ENCODE measurements at regions not wholly inside any gene's neighbourhood (a gene's known extent, or its start where the extent isn't known, plus 50 kb on each side); places are given as distances from the start of the nearest gene placed in this dataset.

DNA sequence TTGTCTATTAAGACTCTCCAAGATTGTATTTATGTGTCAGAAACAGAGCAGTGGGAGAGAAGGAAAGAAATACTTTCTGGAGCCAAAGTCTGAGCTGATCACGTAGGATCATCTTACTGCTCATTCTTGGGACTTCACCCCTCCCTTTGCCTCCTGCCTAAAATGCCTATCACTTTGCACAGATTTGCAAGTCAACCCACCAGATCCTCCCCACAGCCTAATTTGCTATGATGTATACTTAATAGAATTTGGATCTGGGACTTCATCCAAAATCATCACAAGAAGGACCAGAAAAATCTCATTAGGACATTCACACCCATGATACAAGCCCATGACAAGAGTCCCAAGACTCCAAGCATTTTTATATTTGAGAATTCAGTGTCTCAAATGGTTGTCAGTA, 290.2 kb downstream of the FBXW7 start:
- Histone ChIP-seq H3K9ac (ENCODE audit: extremely low read depth, insufficient read length, low read length) (no peak overlapping the region), H2AK5ac (ENCODE audit: insufficient read length, low read length) (no peak overlapping the region), H3K23ac (ENCODE audit: insufficient read length, low read depth, low read length) (no peak overlapping the region), H2BK20ac (ENCODE audit: low read depth, low read length, poor library complexity, severe bottlenecking) (no peak overlapping the region), H3T11ph (ENCODE audit: low read length) (no peak overlapping the region), H3K18ac (ENCODE audit: insufficient read length, low read depth, low read length) (no peak overlapping the region), H3K14ac (ENCODE audit: insufficient read depth, low read length) (no peak overlapping the region), H3K4me2 (ENCODE audit: insufficient read depth, insufficient read length, low read length) (no peak overlapping the region), H4K91ac (ENCODE audit: insufficient read length, low read depth, low read length) (no peak overlapping the region), H2BK120ac (ENCODE audit: low read depth, low read length, poor library complexity, severe bottlenecking) (no peak overlapping the region), H2BK5ac (ENCODE audit: insufficient read length, low read length) (no peak overlapping the region), H3K27ac (ENCODE audit: insufficient read length, low read depth, low read length) (no peak overlapping the region), H3K27me3 (ENCODE audit: insufficient read depth, low read length) (no peaks in the 10 kb centered on the region), H3K79me1 (ENCODE audit: insufficient read depth, low read depth, low read length, poor library complexity, severe bottlenecking) (no peaks in the 10 kb centered on the region), H2AFZ (ENCODE audit: low read length) (no peak overlapping the region), H3K9me3 (ENCODE audit: control insufficient read depth, low read depth, low read length) (no peaks in the 10 kb centered on the region), H3K4me1 (ENCODE audit: insufficient read depth, low read length) (peaks cover 4% of the 10 kb centered on the region; the same call in 1 of the 2 replicates), H3K79me2 (ENCODE audit: insufficient read depth, low read length) (no peaks in the 10 kb centered on the region), H4K20me1 (ENCODE audit: control insufficient read depth, insufficient read depth, insufficient read length) (no peaks in the 10 kb centered on the region), H2BK15ac (ENCODE audit: low read depth, low read length) (no peak overlapping the region), H3K4ac (ENCODE audit: low read depth, low read length) (no peak overlapping the region), H3K56ac (ENCODE audit: insufficient read length, low read depth, low read length) (no peak overlapping the region), H2BK12ac (ENCODE audit: insufficient read length, low read depth, low read length) (no peak overlapping the region), H3K23me2 (ENCODE audit: insufficient read length, low read depth, low read length, poor library complexity, severe bottlenecking) (no peaks in the 10 kb centered on the region), H4K5ac (ENCODE audit: insufficient read length, low read depth, low read length) (no peak overlapping the region), H4K8ac (replicated peaks; ENCODE audit: insufficient read length, low read depth, low read length) (no peak overlapping the region)
- no CpG with 5 or more reads among the region's 1 CpG for WGBS (ENCODE audit: extremely low coverage, insufficient read length, low lambda C conversion rate)
- no peaks in the 10 kb centered on the region for H3K9me3 Mint-ChIP-seq
- H3K36me3 Mint-ChIP-seq (ENCODE audit: insufficient read depth in 1 of 3, low read depth in 3 of 3), result no peaks in the 10 kb centered on the region
- H3K4me3 Mint-ChIP-seq, result no peak overlapping the region
- DNase-seq, result no peak
- TF ChIP-seq, protein P1, sequence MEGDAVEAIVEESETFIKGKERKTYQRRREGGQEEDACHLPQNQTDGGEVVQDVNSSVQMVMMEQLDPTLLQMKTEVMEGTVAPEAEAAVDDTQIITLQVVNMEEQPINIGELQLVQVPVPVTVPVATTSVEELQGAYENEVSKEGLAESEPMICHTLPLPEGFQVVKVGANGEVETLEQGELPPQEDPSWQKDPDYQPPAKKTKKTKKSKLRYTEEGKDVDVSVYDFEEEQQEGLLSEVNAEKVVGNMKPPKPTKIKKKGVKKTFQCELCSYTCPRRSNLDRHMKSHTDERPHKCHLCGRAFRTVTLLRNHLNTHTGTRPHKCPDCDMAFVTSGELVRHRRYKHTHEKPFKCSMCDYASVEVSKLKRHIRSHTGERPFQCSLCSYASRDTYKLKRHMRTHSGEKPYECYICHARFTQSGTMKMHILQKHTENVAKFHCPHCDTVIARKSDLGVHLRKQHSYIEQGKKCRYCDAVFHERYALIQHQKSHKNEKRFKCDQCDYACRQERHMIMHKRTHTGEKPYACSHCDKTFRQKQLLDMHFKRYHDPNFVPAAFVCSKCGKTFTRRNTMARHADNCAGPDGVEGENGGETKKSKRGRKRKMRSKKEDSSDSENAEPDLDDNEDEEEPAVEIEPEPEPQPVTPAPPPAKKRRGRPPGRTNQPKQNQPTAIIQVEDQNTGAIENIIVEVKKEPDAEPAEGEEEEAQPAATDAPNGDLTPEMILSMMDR (conservative IDR thresholded peaks at IDR 0.05), result no peak
- no peaks in the 10 kb centered on the region; the same call in 1 of the 2 replicates for H3K27me3 Mint-ChIP-seq (ENCODE audit: low read depth)
- peaks cover 9 to 10% of the 10 kb centered on the region in 2 experiments for H3K4me1 Mint-ChIP-seq
- H3K27ac Mint-ChIP-seq, result no peak overlapping the region
